ENCODE measurements at regions not wholly inside any gene's neighbourhood (a gene's known extent, or its start where the extent isn't known, plus 50 kb on each side); places are given as distances from the start of the nearest gene placed in this dataset.
"Not testable (repeated sequence)": the region's sequence is repeated elsewhere in the genome, so short reads cannot be mapped to it uniquely, and the experiment has no call there.

GRCh38 chr3:195999176-195999575, 82.7 kb downstream of the TFRC start:
- H3K4me1 ChIP-seq; H3K27me3 ChIP-seq; H3K36me3 ChIP-seq; ATAC-seq; H3K4me3 ChIP-seq; H3K27ac ChIP-seq; H3K9me3 ChIP-seq; intact Hi-C loops (cut with DNase I): not testable (repeated sequence)
- DNase-seq: peak; percentile 27

- H3K36me3 ChIP-seq; H3K4me3 ChIP-seq; H3K27me3 ChIP-seq; H3K4me1 ChIP-seq; ATAC-seq; intact Hi-C loops (cut with DNase I); H3K27ac ChIP-seq; H3K9me3 ChIP-seq: not testable (repeated sequence)
- DNase-seq: peak; percentile 34
Observed at GRCh38 chr3:195996314-195996713, 85.6 kb downstream of the TFRC start.

DNA sequence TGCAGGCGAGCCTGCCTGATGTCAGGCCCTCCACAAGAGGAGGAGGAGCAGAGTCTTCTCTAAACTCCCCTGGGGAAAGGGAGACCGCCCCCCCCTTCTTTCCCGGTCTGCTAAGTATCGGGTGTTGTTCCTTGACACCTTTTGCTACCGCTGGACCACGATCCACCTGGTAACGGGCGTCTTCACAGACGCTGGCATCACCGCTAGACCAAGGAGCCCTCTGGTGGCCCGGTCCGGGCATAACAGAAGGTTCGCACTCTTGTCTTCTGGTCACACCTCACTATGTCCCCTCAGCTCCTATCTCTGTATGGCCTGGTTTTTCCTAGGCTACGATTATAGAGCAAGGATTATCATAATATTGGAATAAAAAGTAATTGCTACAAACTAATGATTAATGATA, 86.0 kb upstream of the TNK2 start:
- H3K9me3 ChIP-seq; intact Hi-C loops (cut with DNase I); H3K4me1 ChIP-seq; H3K27ac ChIP-seq; ATAC-seq; H3K36me3 ChIP-seq; H3K4me3 ChIP-seq; H3K27me3 ChIP-seq: not testable (repeated sequence)
- peak; percentile 74 for DNase-seq
- peak; percentile 10 for TF ChIP-seq CTCF (IDR thresholded peaks at IDR 0.05)

DNA sequence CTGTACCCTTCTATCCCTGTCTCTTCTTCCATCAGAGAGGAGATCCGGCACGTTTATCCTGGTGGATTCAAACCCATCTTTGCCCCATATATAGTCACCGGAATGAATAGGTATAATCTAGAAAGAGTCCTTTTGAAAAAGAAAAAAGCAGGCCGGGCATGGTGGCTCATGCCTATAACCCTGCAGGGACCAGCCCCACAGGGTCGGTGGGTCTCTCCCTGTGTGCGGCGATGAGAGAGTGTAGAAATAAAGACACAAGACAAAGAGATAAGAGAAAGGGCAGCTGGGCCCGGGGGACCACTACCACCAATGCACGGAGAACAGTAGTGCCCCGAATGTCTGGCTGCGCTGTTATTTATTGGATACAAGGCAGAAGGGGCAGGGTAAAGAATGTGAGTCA, 85.3 kb upstream of the TNK2 start:
- H3K36me3 ChIP-seq; H3K4me3 ChIP-seq; H3K27me3 ChIP-seq; H3K9me3 ChIP-seq; ATAC-seq; H3K4me1 ChIP-seq; intact Hi-C loops (cut with DNase I); H3K27ac ChIP-seq: not testable (repeated sequence)
- DNase-seq: peak; percentile 37

DNA sequence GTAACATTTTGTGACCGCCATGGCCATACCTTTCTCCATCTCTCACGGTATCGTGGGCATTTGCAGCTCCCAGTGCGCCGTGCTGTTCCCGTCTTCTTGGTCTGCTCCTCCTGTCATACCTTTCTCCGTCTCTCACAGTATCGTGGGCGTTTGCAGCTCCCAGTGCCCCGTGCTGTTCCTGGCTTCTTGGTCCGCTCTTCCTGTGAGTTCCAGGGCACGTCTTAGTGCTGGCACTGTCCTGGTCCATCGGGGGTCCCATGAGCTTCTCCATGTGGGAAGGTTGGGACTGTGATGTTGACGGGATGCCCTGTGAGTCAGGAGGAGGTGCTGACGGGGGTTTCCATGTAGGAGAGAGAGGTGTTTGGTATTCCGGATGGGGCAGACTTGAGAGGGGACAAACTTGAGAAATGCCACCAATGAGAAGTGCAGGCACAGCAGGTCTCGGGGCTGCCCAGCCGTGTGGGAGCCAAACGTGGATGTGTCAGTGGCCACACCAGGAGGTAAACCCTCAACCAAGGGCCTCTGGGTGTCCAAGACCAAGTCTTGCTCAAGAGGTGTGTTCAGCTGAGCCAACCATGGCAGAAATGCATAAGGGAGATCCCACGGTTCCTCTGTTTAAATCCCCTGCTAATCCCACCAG, 84.7 kb upstream of the TNK2 start:
- H3K4me1 ChIP-seq; H3K4me3 ChIP-seq; H3K27ac ChIP-seq; intact Hi-C loops (cut with DNase I); ATAC-seq; H3K9me3 ChIP-seq; H3K27me3 ChIP-seq; H3K36me3 ChIP-seq: not testable (repeated sequence)
- DNase-seq: peak; percentile 53

DNA sequence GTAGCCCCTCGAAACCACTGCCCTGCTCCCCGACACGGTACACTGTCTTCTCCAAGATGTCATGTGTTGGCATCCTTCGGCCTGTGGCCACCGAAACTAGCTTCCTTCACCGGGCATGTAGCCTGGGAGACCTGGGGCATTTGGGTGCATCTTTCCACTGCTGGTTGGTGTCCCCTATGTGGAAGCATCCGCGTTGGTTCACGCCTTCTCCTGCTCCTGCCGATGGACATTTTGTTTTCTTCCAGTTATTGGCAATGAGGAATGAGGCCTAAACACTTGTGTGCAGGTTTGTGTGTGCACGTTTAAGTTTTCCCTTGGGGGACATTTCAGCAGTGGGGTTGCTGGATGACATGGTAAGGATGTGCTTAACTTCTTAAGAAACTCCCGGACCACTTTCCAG, 83.6 kb upstream of the TNK2 start:
- H3K27ac ChIP-seq; H3K27me3 ChIP-seq; H3K4me1 ChIP-seq; ATAC-seq; H3K4me3 ChIP-seq; H3K9me3 ChIP-seq; intact Hi-C loops (cut with DNase I); H3K36me3 ChIP-seq: not testable (repeated sequence)
- DNase-seq: peak; percentile 48

DNA sequence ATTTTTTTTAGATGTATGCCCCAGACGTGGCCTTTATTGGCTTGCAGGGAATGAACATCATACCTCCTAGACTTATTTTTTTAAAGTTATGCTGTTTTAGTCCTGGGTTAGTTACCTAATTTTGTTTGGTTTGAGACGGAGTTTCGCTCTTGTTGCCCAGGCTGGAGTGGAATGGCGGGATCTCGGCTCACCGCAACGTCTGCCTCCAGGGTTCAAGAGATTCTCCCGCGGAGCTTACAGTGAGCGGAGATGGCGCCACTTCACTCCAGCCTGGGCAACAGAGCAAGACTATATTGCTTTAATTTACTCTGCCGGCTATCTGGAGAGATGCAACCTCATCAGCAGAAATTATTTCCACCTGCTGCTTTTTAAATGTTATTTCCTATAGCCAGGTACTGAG, 82.9 kb upstream of the TNK2 start:
- H3K27me3 ChIP-seq; H3K4me3 ChIP-seq; H3K36me3 ChIP-seq; ATAC-seq; H3K4me1 ChIP-seq; H3K27ac ChIP-seq; H3K9me3 ChIP-seq; intact Hi-C loops (cut with DNase I): not testable (repeated sequence)
- DNase-seq: peak; percentile 32

DNA sequence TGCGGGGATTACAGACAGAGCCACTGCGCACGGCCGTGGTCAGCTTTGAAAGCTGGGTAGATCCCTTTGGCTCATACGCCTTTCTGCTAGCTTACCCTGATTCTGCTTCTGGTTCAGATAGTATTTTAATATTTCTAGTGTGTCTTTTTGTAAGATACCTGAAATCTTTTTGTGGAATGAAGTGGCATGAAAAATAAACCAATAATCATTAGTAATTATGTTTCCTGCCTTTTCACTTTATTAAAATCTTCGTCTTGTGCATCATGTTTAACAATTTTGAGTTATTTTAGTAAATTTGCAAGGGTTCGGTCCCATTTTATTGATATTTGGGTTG, 82.5 kb upstream of the TNK2 start:
- DNase-seq; H3K36me3 ChIP-seq; ATAC-seq; H3K9me3 ChIP-seq; H3K27me3 ChIP-seq; H3K4me1 ChIP-seq; intact Hi-C loops (cut with DNase I): not testable (repeated sequence)
- Histone ChIP-seq H3K4me3 (peak overlapping the region; percentile 85), H3K27ac (peak overlapping the region; percentile 86)

DNA sequence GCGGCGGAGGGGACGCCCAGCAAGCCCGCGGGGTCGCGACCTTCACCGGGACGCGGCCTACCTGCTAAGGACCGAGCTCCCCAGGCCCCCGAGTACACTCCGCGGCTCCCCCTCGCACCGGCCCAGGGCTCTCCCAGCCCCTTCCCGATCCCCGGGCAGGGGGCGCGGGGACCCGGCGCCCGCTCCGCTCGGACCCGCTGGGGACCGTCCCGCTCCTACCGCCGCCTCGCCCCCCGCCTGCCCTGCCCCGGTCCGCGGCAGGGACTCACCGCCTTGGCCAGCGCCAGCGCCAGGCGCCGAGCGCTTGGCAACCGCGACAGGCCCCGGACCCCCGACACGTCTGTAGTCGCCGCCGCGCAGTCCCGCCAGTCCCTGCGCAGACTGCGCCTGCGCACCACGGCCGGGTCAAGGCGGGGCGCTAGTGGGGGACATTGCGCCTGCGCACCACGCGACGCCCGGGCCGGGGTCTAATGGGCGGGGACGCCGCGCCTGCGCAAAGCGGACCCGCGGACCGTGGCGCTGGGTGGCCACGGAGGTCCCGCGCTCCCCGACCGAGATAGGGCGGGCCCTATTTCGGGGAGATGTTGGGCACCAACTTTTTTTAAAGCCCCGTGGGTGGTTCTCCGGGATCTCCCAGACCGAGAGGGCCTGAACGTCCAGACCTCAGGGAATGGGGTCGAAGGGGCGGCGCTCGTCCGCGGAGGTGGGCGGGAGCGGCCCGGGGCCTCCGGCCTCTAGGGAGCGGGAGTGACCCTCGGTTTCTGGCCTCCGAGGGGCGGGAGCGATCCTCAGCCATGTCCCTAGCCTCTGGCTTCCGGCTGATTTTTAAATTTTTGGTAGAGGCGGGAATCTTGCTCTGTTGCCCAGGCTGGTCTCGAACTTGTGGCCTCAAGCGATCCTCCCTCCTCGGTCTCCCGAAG, 81.8 kb upstream of the TNK2 start:
- Histone ChIP-seq H3K27ac (peak overlapping the region; percentile 86), H3K4me3 (peak overlapping the region; percentile 85)
- H3K36me3 ChIP-seq; H3K27me3 ChIP-seq; H3K9me3 ChIP-seq; H3K4me1 ChIP-seq; intact Hi-C loops (cut with DNase I): not testable (repeated sequence)
- peak; percentile 10 for TF ChIP-seq CTCF (IDR thresholded peaks at IDR 0.05)
- DNase-seq (peak; percentile 98), ATAC-seq (peak; percentile 96)

DNA sequence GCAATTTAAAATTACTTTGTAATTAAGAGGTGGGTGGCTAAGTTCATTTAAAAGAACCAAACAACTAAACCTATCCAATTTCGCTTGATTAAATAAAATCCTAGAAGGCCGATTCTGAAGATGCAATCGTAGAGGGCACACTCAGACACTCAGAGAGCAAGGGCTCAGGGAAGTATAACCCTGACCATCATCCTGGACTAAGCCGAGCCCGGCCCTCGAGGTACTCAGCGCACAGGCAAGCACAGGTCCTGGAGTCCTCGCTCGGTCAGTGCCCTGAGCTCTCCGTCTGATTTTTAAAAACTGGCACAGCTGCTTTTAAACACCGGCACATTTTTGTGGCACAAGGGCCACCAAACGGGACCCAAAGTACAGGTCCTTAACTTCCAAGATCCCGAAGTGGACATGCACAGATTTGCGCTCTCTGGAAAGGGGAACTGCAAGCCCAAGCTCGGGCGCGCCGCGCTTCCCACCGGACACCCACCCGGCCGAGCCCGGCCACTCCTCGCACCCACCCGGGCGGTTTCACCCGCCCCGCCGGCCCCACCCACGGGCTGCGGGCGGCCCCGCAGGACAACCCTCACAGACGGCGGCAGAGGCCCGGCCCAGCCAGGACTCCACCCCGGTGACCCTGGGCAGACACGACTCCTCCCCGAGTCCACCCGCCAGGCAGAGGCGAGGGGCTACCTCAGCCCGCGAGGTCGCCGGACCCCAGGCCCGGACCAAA, 81.0 kb upstream of the TNK2 start:
- H3K27me3 ChIP-seq; intact Hi-C loops (cut with DNase I); H3K36me3 ChIP-seq; H3K9me3 ChIP-seq; H3K4me1 ChIP-seq: not testable (repeated sequence)
- peak; percentile 85 for DNase-seq
- H3K4me3 ChIP-seq: peak overlapping the region; percentile 85
- peak; percentile 86 for ATAC-seq
- H3K27ac ChIP-seq: peak overlapping the region; percentile 86

DNA sequence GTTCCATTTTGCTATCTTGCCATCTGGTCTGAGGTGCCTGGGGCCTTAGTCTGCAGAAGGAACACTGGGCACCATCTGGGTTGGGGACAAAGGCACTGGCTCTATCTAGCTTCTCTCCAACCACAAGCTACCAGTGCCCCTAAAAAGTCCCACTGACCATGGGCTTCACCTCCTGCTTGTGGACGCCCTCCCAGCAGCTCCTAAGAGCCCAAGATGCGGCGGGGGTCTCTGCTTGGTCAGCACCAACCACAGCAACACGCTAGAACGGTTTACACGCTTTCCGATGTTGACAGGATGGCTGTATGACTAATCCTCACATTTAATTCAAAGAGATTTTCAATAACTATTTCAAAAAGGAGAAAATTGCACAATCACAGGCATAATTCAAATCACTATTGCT, 80.4 kb upstream of the TNK2 start:
- H3K4me1 ChIP-seq; intact Hi-C loops (cut with DNase I); H3K27me3 ChIP-seq; H3K9me3 ChIP-seq; H3K27ac ChIP-seq; H3K36me3 ChIP-seq; ATAC-seq: not testable (repeated sequence)
- H3K4me3 ChIP-seq: peak overlapping the region; percentile 14
- DNase-seq: peak; percentile 8

DNA sequence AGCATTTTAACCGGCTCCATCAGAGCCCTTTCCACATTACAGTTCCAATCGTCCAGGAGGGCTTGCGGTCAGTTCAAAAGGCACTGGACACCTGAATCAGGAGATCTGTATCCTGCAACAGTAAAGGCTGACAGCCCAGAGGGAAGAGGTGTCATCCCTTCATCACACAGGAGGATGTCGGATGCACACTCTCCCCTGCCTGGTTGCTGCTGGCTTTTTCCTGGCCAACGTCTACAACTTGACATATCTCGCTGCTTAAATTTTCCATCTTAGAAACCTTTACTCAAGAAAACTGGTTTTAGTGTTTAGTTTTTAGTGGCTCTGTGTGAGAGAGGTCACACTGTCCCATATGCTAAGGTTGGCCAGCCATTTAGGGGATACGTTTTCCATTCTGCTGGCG, 78.7 kb upstream of the TNK2 start:
- intact Hi-C loops (cut with DNase I); H3K27ac ChIP-seq; H3K27me3 ChIP-seq; H3K9me3 ChIP-seq; DNase-seq; ATAC-seq; H3K4me3 ChIP-seq; H3K4me1 ChIP-seq; H3K36me3 ChIP-seq: not testable (repeated sequence)
